Testis (tissue), 2 donors: ENCODE measurements at regions not wholly inside any gene's neighbourhood (a gene's known extent, or its start where the extent isn't known, plus 50 kb on each side); places are given as distances from the start of the nearest gene placed in this dataset.

Experiments used
- POLR2A ChIP-seq: fragments of 450-650 bp; IDR thresholded peaks from one replicate; pipeline ENCODE4 v1.6.1; 2017; ENCODE audit warnings: antibody characterized with exemption, mild to moderate bottlenecking, moderate library complexity
- TF ChIP-seq, protein P1 (sequence below), 3 experiments: fragments of 450-650 bp in 2 of 3; fragments of 200-600 bp in 1 of 3; sonication (generic) in 1 of 3; IDR thresholded peaks; one replicate each; pipeline ENCODE4 v1.5.1; 2016 to 2019; ENCODE audit warnings: antibody characterized with exemption in 3 of 3, mild to moderate bottlenecking in 2 of 3, moderate library complexity in 1 of 3

DNA sequence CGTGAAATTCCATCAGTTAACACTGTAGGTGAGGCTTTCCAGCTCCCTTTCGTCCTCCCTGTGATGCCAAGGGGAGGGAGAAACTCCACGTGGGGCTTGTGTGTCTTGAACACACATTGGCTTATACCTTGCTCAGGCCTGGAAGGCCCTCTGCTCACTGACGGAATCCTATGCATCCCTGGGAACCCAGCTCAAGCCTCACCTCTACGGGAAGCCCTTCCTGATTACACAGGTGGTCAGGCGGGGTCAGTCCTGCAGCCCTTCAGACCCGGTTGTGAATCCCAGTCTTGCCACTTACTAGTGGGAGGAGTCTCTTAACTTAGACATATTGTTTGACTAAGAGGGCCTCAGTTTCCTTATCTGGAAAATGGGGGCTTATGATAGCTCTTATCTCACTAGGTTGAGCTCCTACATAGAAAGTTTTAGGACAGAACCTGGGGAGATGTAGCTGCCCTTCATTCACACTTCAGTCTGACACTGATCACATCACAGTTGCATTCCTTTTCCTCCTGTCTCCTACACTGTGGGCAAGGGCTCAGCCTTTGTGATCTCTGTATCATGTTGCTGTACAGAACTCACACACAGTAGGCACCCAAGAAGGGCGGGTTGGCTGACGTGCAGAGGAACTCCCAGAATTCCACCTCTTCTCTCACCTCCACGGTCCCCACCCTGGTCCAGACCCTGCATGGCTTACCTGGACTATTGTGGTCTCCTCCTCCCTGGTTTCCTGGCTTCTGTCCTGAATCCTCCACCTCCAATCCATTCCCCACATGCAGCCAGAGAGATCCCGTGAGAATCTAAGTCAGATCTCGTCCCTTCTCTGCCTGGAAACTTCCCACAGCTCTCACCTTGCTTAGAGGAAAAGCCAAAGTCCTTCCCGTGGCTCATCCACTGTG lies 129.6 kb downstream of the CEBPB start:
- no peak for TF ChIP-seq POLR2A
- TF ChIP-seq, protein P1, sequence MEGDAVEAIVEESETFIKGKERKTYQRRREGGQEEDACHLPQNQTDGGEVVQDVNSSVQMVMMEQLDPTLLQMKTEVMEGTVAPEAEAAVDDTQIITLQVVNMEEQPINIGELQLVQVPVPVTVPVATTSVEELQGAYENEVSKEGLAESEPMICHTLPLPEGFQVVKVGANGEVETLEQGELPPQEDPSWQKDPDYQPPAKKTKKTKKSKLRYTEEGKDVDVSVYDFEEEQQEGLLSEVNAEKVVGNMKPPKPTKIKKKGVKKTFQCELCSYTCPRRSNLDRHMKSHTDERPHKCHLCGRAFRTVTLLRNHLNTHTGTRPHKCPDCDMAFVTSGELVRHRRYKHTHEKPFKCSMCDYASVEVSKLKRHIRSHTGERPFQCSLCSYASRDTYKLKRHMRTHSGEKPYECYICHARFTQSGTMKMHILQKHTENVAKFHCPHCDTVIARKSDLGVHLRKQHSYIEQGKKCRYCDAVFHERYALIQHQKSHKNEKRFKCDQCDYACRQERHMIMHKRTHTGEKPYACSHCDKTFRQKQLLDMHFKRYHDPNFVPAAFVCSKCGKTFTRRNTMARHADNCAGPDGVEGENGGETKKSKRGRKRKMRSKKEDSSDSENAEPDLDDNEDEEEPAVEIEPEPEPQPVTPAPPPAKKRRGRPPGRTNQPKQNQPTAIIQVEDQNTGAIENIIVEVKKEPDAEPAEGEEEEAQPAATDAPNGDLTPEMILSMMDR (IDR thresholded peaks at IDR 0.05), result no peak
